Natural killer cell (primary cell): ENCODE measurements at regions not wholly inside any gene's neighbourhood (a gene's known extent, or its start where the extent isn't known, plus 50 kb on each side); places are given as distances from the start of the nearest gene placed in this dataset.

Experiments used
- ATAC-seq, 3 donors: fragments of 150-1000 bp in 2 of 3; fragments of 200-7000 bp in 1 of 3; cut with Tn5 transposase; 1 replicate in 1 of 3; 2 replicates in 2 of 3; pipeline ENCODE4 v1.10.0; 2021; ENCODE audit warnings: mild to moderate bottlenecking in 2 of 3, moderate library complexity in 2 of 3
- DNase-seq, 2 donors: peaks; one replicate each; pipeline versions ENCODE4 v3.0.0 to v3.0.0-alpha.2; 2013 to 2021; ENCODE audit warnings: mixed read lengths in 1 of 2
- H3K27ac ChIP-seq: one replicate; pipeline ENCODE4 v1.5.1; 2013; ENCODE audit warnings: mild to moderate bottlenecking, low read length
- H3K27me3 ChIP-seq: one replicate; pipeline ENCODE4 v1.6.1; 2013; ENCODE audit warnings: low read length; ENCODE audit not compliant: control insufficient read depth, insufficient read depth
- H3K36me3 ChIP-seq: one replicate; pipeline ENCODE4 v1.6.1; 2013; ENCODE audit warnings: low read length; ENCODE audit not compliant: control insufficient read depth, insufficient read depth
- H3K4me1 ChIP-seq: one replicate; pipeline ENCODE4 v1.6.1; 2013; ENCODE audit warnings: low read length; ENCODE audit not compliant: control insufficient read depth, insufficient read depth
- H3K4me3 ChIP-seq: one replicate; pipeline ENCODE4 v1.5.1; 2013; ENCODE audit warnings: low read length
- H3K9me3 ChIP-seq: one replicate; pipeline ENCODE4 v1.6.1; 2013; ENCODE audit warnings: low read length; ENCODE audit not compliant: control insufficient read depth, insufficient read depth
- H3K27ac Mint-ChIP-seq, 2 donors: one replicate each; pipeline ENCODE4 v1.8.0; 2022; ENCODE audit warnings: mild to moderate bottlenecking in 2 of 2, mixed read lengths in 2 of 2, moderate library complexity in 1 of 2
- H3K27me3 Mint-ChIP-seq, 2 donors: one replicate each; pipeline ENCODE4 v1.8.0; 2022; ENCODE audit warnings: low read depth in 2 of 2, mixed read lengths in 2 of 2
- H3K36me3 Mint-ChIP-seq: one replicate; pipeline ENCODE4 v1.8.0; 2022; ENCODE audit warnings: mixed read lengths
- H3K4me1 Mint-ChIP-seq, 2 donors: one replicate each; pipeline ENCODE4 v1.8.0; 2022; ENCODE audit warnings: mixed read lengths in 2 of 2
- H3K4me3 Mint-ChIP-seq: one replicate; pipeline ENCODE4 v1.8.0; 2022; ENCODE audit warnings: mild to moderate bottlenecking, moderate library complexity, mixed read lengths
- H3K9me3 Mint-ChIP-seq, 2 donors: one replicate each; pipeline ENCODE4 v1.8.0; 2022; ENCODE audit warnings: mixed read lengths in 2 of 2
- CTCF ChIP-seq: fragments of 200-600 bp; IDR thresholded peaks from one replicate; pipeline ENCODE4 v1.8.0; 2022; ENCODE audit warnings: antibody characterized with exemption
- WGBS: methylation state at CpG from one replicate; pipeline ENCODE4 v1.1.7; 2013; ENCODE audit warnings: missing lambda C conversion rate; ENCODE audit not compliant: insufficient coverage; 5-methylcytosine and 5-hydroxymethylcytosine counted together
- intact Hi-C: fragments of 100-400 bp; cut with micrococcal nuclease; formaldehyde crosslinking; loops from one replicate; pipeline ENCODE4 v1.14.2; 2022

- H3K36me3 ChIP-seq, result no peaks in the 10 kb centered on the region
- no peak for TF ChIP-seq CTCF
- peaks cover 4% of the 10 kb centered on the region for H3K36me3 Mint-ChIP-seq
- ATAC-seq (no peak), DNase-seq (no peak)
- H3K9me3 Mint-ChIP-seq, result peaks cover 2 to 3% of the 10 kb centered on the region in 2 donors
- no peaks in the 10 kb centered on the region for H3K9me3 ChIP-seq
- H3K4me1 Mint-ChIP-seq, result no peaks in the 10 kb centered on the region
- intact Hi-C loops, result no loop called here
- peaks cover 0 to 7% of the 10 kb centered on the region in 2 donors for H3K27me3 Mint-ChIP-seq
- H3K27ac Mint-ChIP-seq, result no peak overlapping the region
- H3K27me3 ChIP-seq, result no peaks in the 10 kb centered on the region
- no CpG with 5 or more reads among the region's 3 CpGs for WGBS
- H3K4me3 ChIP-seq, result no peak overlapping the region
- no peak overlapping the region for H3K27ac ChIP-seq
- H3K4me3 Mint-ChIP-seq, result no peak overlapping the region
- no peaks in the 10 kb centered on the region for H3K4me1 ChIP-seq
These were observed 345.6 kb upstream of the TGFBR2 start for GRCh38 chr3:30260762-30261161.

- ATAC-seq, result no peak
- no peak overlapping the region for H3K27ac ChIP-seq
- DNase-seq, result peak in 1 of 2 donors; percentile 15
These were observed 343.0 kb upstream of the TGFBR2 start for GRCh38 chr3:30263238-30263924.

GRCh38 chr3:30263925-30264313, 342.5 kb upstream of the TGFBR2 start:
- ATAC-seq, result no peak
- peaks cover 2 to 3% of the 10 kb centered on the region in 2 donors for H3K9me3 Mint-ChIP-seq
- DNase-seq, result peak in 1 of 2 donors; percentile 9
- TF ChIP-seq CTCF, result no peak
- H3K36me3 Mint-ChIP-seq, result peaks cover 4% of the 10 kb centered on the region
- Histone ChIP-seq H3K9me3 (no peaks in the 10 kb centered on the region), H3K4me3 (no peak overlapping the region), H3K27ac (no peak overlapping the region), H3K36me3 (no peaks in the 10 kb centered on the region), H3K27me3 (no peaks in the 10 kb centered on the region), H3K4me1 (no peaks in the 10 kb centered on the region)
- H3K27me3 Mint-ChIP-seq, result peaks cover 0 to 7% of the 10 kb centered on the region in 2 donors
- intact Hi-C loops, result no loop called here
- no peaks in the 10 kb centered on the region for H3K4me1 Mint-ChIP-seq
- WGBS, result 91% methylated on average over 4 of the region's 4 CpGs
- H3K27ac Mint-ChIP-seq, result no peak overlapping the region
- H3K4me3 Mint-ChIP-seq, result no peak overlapping the region

More at GRCh38 chr3:30263238-30263924, 343.0 kb upstream of the TGFBR2 start:
- Histone ChIP-seq H3K9me3 (no peaks in the 10 kb centered on the region), H3K4me3 (no peak overlapping the region), H3K27me3 (no peaks in the 10 kb centered on the region), H3K36me3 (no peaks in the 10 kb centered on the region), H3K4me1 (no peaks in the 10 kb centered on the region)
- no peaks in the 10 kb centered on the region for H3K4me1 Mint-ChIP-seq
- peaks cover 2 to 3% of the 10 kb centered on the region in 2 donors for H3K9me3 Mint-ChIP-seq
- peaks cover 0 to 7% of the 10 kb centered on the region in 2 donors for H3K27me3 Mint-ChIP-seq
- intact Hi-C loops, result no loop called here
- H3K27ac Mint-ChIP-seq, result no peak overlapping the region
- H3K36me3 Mint-ChIP-seq, result peaks cover 4% of the 10 kb centered on the region
- no peak for TF ChIP-seq CTCF
- no peak overlapping the region for H3K4me3 Mint-ChIP-seq
- 88% methylated on average over 5 of the region's 5 CpGs for WGBS

GRCh38 chr3:30266524-30266923, 339.9 kb upstream of the TGFBR2 start:
- no peak overlapping the region for H3K27ac Mint-ChIP-seq
- WGBS, result 97% methylated on average over 2 of the region's 2 CpGs
- no peak overlapping the region for H3K4me3 Mint-ChIP-seq

More at GRCh38 chr3:30266524-30266923, 339.9 kb upstream of the TGFBR2 start:
- peaks cover 0 to 7% of the 10 kb centered on the region in 2 donors for H3K27me3 Mint-ChIP-seq
- Histone ChIP-seq H3K36me3 (no peaks in the 10 kb centered on the region), H3K4me1 (no peaks in the 10 kb centered on the region), H3K9me3 (no peaks in the 10 kb centered on the region), H3K27ac (no peak overlapping the region), H3K27me3 (no peaks in the 10 kb centered on the region), H3K4me3 (no peak overlapping the region)
- H3K36me3 Mint-ChIP-seq, result peaks cover 4% of the 10 kb centered on the region
- intact Hi-C loops, result no loop called here
- DNase-seq (no peak), ATAC-seq (no peak)
- peaks cover 2 to 3% of the 10 kb centered on the region in 2 donors for H3K9me3 Mint-ChIP-seq
- no peak for TF ChIP-seq CTCF
- no peaks in the 10 kb centered on the region for H3K4me1 Mint-ChIP-seq
